Choroid plexus epithelial cell (primary cell): ENCODE measurements at regions not wholly inside any gene's neighbourhood (a gene's known extent, or its start where the extent isn't known, plus 50 kb on each side); places are given as distances from the start of the nearest gene placed in this dataset.

ENCODE experiments used
- DNase-seq: peaks from one replicate; pipeline ENCODE4 v3.0.0-alpha.2; 2010; ENCODE audit warnings: low read depth
- H3K4me3 ChIP-seq: 2 replicates; pipeline ENCODE4 v1.5.1; 2011; ENCODE audit warnings: low read depth, mild to moderate bottlenecking, control low read depth, low read length, moderate library complexity
- TF ChIP-seq, protein P1 (sequence below): conservative IDR thresholded peaks from 2 replicates; pipeline ENCODE4 v1.5.1; 2011; ENCODE audit warnings: low read depth, mild to moderate bottlenecking, control low read depth, inconsistent platforms, low read length, moderate library complexity

GRCh38 chr17:6297119-6297518 is 137.8 kb downstream of the AIPL1 start:
- DNase-seq = no peak
- TF ChIP-seq, protein P1, sequence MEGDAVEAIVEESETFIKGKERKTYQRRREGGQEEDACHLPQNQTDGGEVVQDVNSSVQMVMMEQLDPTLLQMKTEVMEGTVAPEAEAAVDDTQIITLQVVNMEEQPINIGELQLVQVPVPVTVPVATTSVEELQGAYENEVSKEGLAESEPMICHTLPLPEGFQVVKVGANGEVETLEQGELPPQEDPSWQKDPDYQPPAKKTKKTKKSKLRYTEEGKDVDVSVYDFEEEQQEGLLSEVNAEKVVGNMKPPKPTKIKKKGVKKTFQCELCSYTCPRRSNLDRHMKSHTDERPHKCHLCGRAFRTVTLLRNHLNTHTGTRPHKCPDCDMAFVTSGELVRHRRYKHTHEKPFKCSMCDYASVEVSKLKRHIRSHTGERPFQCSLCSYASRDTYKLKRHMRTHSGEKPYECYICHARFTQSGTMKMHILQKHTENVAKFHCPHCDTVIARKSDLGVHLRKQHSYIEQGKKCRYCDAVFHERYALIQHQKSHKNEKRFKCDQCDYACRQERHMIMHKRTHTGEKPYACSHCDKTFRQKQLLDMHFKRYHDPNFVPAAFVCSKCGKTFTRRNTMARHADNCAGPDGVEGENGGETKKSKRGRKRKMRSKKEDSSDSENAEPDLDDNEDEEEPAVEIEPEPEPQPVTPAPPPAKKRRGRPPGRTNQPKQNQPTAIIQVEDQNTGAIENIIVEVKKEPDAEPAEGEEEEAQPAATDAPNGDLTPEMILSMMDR = no peak
- H3K4me3 ChIP-seq = no peak overlapping the region

DNA sequence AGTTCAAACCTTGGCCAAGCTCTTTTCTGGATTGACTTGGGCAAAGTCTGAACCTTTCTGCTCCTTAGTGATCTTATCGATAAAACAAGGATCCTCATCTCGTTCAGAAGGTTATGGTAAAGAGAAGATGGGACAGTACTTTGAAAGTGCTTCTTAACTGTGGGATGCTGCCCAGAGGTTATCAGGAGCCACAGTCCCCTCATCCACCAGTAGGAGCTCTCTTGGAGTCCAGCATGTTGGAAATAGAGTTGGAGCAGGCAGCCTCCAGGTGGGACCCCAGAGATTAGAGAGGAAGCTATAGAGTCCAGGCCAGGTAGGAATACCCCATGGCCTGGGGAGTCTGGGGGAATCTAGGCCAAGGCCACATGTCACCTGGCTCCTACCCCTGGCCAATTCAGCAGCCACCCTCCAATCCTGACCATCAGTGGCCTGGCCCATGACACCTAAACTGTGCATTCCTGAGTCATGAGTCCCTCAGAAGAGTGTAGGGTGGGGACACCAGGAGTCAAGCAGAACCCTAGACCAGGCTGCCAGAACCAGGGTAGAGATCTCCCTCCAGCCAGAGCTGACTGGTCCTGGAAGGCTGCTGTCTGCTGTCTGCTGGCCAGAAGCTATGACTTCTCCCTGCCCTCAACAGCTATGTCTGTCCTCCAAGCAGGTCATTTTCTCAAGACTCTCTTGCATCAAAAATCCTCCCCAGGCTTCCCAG is 144.3 kb downstream of the AIPL1 start:
- no peak overlapping the region for H3K4me3 ChIP-seq
- DNase-seq = no peak
- TF ChIP-seq, protein P1 = no peak

GRCh38 chr17:6286233-6286632 is 148.7 kb downstream of the AIPL1 start:
- DNase-seq = no peak
- TF ChIP-seq, protein P1 = no peak

DNA sequence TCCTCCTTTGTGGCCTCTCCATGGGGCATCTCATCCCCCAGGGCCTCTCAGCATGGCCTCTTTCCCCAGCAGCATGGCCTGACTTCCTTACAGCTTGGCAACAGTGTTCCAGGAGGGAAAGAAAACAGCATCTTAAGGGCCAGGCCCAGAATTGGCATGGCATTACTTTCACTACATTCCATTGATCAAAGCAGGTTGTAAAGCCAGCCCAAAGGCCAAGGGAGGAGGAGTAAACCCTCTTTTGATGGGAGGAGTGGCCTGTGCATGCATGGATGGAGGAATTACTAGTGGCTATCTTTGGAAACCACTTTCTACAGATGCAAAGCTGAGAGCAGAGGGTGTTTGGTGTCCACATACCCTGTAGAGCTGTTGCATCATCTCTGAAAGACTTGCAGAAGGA is 149.4 kb downstream of the AIPL1 start:
- DNase-seq = no peak
- TF ChIP-seq, protein P1 = no peak
- no peak overlapping the region for H3K4me3 ChIP-seq

More at GRCh38 chr17:6286233-6286632, 148.7 kb downstream of the AIPL1 start:
- H3K4me3 ChIP-seq = no peak overlapping the region

- TF ChIP-seq, protein P1 = no peak
These were observed 155.3 kb downstream of the AIPL1 start for GRCh38 chr17:6279659-6280058.

GRCh38 chr17:6278376-6278775 is 156.5 kb downstream of the AIPL1 start:
- DNase-seq = no peak
- H3K4me3 ChIP-seq = no peak overlapping the region
- TF ChIP-seq, protein P1 = no peak

More at GRCh38 chr17:6279659-6280058, 155.3 kb downstream of the AIPL1 start:
- H3K4me3 ChIP-seq = no peak overlapping the region
- DNase-seq = no peak

DNA sequence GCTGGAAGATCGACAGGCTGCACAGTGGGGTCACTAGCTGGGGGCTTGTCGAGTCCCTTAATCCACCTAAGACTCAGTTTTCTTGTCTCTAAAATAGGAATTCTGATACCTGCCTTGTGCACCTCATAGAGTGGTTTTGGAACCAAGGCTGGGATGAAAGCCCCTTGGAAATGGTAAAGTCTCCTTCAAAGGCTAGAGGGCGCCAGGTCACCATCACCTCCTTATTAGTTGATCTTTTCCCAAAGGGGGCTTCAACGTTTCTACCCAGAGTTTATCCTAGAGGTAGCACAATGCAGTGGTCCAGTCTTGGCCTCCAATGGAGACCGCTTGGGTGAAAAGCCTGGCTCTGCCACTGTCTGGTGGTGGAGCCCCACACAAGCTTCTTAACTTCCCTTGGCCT is 158.2 kb downstream of the AIPL1 start:
- no peak for DNase-seq
- TF ChIP-seq, protein P1 = no peak
- no peak overlapping the region for H3K4me3 ChIP-seq
